Left ventricle myocardium inferior (tissue), 1 donor: ENCODE measurements at regions not wholly inside any gene's neighbourhood (a gene's known extent, or its start where the extent isn't known, plus 50 kb on each side); places are given as distances from the start of the nearest gene placed in this dataset.

Source experiments
- DNase-seq: peaks from one replicate; pipeline ENCODE4 v3.0.0-alpha.2; 2020
- H3K27ac ChIP-seq: fragments of 200-600 bp; replicated peaks from 2 replicates; pipeline ENCODE4 v1.8.0; 2021
- H3K27me3 ChIP-seq: fragments of 200-600 bp; 2 replicates; pipeline ENCODE4 v1.8.0; 2021; ENCODE audit warnings: low read depth
- H3K36me3 ChIP-seq: fragments of 200-600 bp; 2 replicates; pipeline ENCODE4 v1.8.0; 2021
- H3K4me1 ChIP-seq: fragments of 200-600 bp; 2 replicates; pipeline ENCODE4 v1.8.0; 2021
- H3K4me3 ChIP-seq: fragments of 200-600 bp; 2 replicates; pipeline ENCODE4 v1.8.0; 2021; ENCODE audit warnings: mild to moderate bottlenecking, moderate library complexity
- H3K9me3 ChIP-seq: fragments of 200-600 bp; replicated peaks from 2 replicates; pipeline ENCODE4 v1.8.0; 2021
- CTCF ChIP-seq: fragments of 200-600 bp; IDR thresholded peaks from 2 replicates; pipeline ENCODE4 v1.8.0; 2021; ENCODE audit warnings: antibody characterized with exemption, mild to moderate bottlenecking, borderline replicate concordance
- intact Hi-C: fragments of 100-400 bp; cut with micrococcal nuclease; formaldehyde crosslinking; loops from one replicate; pipeline ENCODE4 v1.11.0; 2022
- donor health status: DM: no; HTN: yes; CAD: no; lungs with severe emphysema.

GRCh38 chr10:58918887-58919286, 257.6 kb upstream of the PHYHIPL start:
- peaks cover 25% of the 10 kb centered on the region for H3K4me1 ChIP-seq
- no peak for TF ChIP-seq CTCF
- intact Hi-C loops = no loop called here
- no peaks in the 10 kb centered on the region for H3K27me3 ChIP-seq
- no peaks in the 10 kb centered on the region for H3K9me3 ChIP-seq
- DNase-seq = no peak
- no peak overlapping the region for H3K27ac ChIP-seq
- H3K4me3 ChIP-seq = no peak overlapping the region
- no peaks in the 10 kb centered on the region for H3K36me3 ChIP-seq

- intact Hi-C loops = no loop called here
- Histone ChIP-seq H3K27me3 (no peaks in the 10 kb centered on the region), H3K36me3 (no peaks in the 10 kb centered on the region), H3K4me3 (no peak overlapping the region), H3K4me1 (peaks cover 25% of the 10 kb centered on the region), H3K27ac (peak overlapping the region; percentile 35), H3K9me3 (no peaks in the 10 kb centered on the region)
- TF ChIP-seq CTCF = no peak
- DNase-seq = no peak
Observed at GRCh38 chr10:58919927-58920654, 256.4 kb upstream of the PHYHIPL start.

- intact Hi-C loops = no loop called here
- H3K36me3 ChIP-seq = no peaks in the 10 kb centered on the region
- H3K9me3 ChIP-seq = no peaks in the 10 kb centered on the region
- H3K4me1 ChIP-seq = peaks cover 25% of the 10 kb centered on the region
- H3K27me3 ChIP-seq = no peaks in the 10 kb centered on the region
- TF ChIP-seq CTCF = no peak
- peak overlapping the region; percentile 35 for H3K27ac ChIP-seq
- no peak overlapping the region for H3K4me3 ChIP-seq
- DNase-seq = no peak
Observed at GRCh38 chr10:58920655-58921003, 255.8 kb upstream of the PHYHIPL start.

- H3K4me3 ChIP-seq = no peak overlapping the region
Observed at GRCh38 chr10:58921421-58921855, 255.0 kb upstream of the PHYHIPL start.

GRCh38 chr10:58925381-58925780, 251.1 kb upstream of the PHYHIPL start:
- H3K36me3 ChIP-seq = no peaks in the 10 kb centered on the region
- peaks cover 13% of the 10 kb centered on the region for H3K9me3 ChIP-seq
- DNase-seq = no peak
- TF ChIP-seq CTCF = no peak
- no peaks in the 10 kb centered on the region for H3K27me3 ChIP-seq
- intact Hi-C loops = no loop called here
- H3K4me1 ChIP-seq = peaks cover 20% of the 10 kb centered on the region
- no peak overlapping the region for H3K4me3 ChIP-seq
- no peak overlapping the region for H3K27ac ChIP-seq

More at GRCh38 chr10:58921421-58921855, 255.0 kb upstream of the PHYHIPL start:
- Histone ChIP-seq H3K4me1 (peaks cover 25% of the 10 kb centered on the region), H3K9me3 (no peaks in the 10 kb centered on the region), H3K36me3 (no peaks in the 10 kb centered on the region), H3K27ac (peak overlapping the region; percentile 35), H3K27me3 (no peaks in the 10 kb centered on the region)
- DNase-seq = no peak
- intact Hi-C loops = no loop called here
- no peak for TF ChIP-seq CTCF
